Retinal pigment epithelial cell (primary cell): ENCODE measurements at regions not wholly inside any gene's neighbourhood (a gene's known extent, or its start where the extent isn't known, plus 50 kb on each side); places are given as distances from the start of the nearest gene placed in this dataset.

Source experiments
- DNase-seq: peaks from one replicate; pipeline ENCODE4 v3.0.0-alpha.2; 2010; ENCODE audit warnings: low read depth
- H3K4me3 ChIP-seq: 2 replicates; pipeline ENCODE4 v1.5.1; 2011; ENCODE audit warnings: mild to moderate bottlenecking, low read length, control low read depth, moderate library complexity
- CTCF ChIP-seq: conservative IDR thresholded peaks from 2 replicates; pipeline ENCODE4 v1.5.1; 2011; ENCODE audit warnings: low read depth, low read length, control low read depth, inconsistent platforms

- DNase-seq: peak; percentile 69
- TF ChIP-seq CTCF: no peak
These were observed 661.9 kb downstream of the ETS1 start for GRCh38 chr11:127925475-127925874.

GRCh38 chr11:127919206-127920000, 668.0 kb downstream of the ETS1 start:
- peak; percentile 97 for DNase-seq
- TF ChIP-seq CTCF: no peak
- H3K4me3 ChIP-seq: no peak overlapping the region

More at GRCh38 chr11:127925475-127925874, 661.9 kb downstream of the ETS1 start:
- no peak overlapping the region for H3K4me3 ChIP-seq

GRCh38 chr11:127902382-127902781, 685.0 kb downstream of the ETS1 start:
- no peak overlapping the region for H3K4me3 ChIP-seq
- no peak for TF ChIP-seq CTCF
- no peak for DNase-seq

- no peak for TF ChIP-seq CTCF
- DNase-seq: no peak
- no peak overlapping the region for H3K4me3 ChIP-seq
These were observed 688.7 kb downstream of the ETS1 start for GRCh38 chr11:127898422-127899365.

GRCh38 chr11:127895776-127896175, 691.6 kb downstream of the ETS1 start:
- TF ChIP-seq CTCF: no peak
- no peak overlapping the region for H3K4me3 ChIP-seq
- no peak for DNase-seq

GRCh38 chr11:127894316-127894715, 693.0 kb downstream of the ETS1 start:
- DNase-seq: no peak
- no peak for TF ChIP-seq CTCF
- H3K4me3 ChIP-seq: no peak overlapping the region
